ENCODE measurements at regions not wholly inside any gene's neighbourhood (a gene's known extent, or its start where the extent isn't known, plus 50 kb on each side); places are given as distances from the start of the nearest gene placed in this dataset.
"Not testable (repeated sequence)": the region's sequence is repeated elsewhere in the genome, so short reads cannot be mapped to it uniquely, and the experiment has no call there.

GRCh38 chr20:47922269-47922668 lies 137.0 kb upstream of the SULF2 start:
- Histone ChIP-seq H3K4me1 (peaks cover 0 to 44% (median 12%) of the 10 kb centered on the region in 3 donors), H3K27me3 (peaks cover 0 to 51% (median 0%) of the 10 kb centered on the region in 4 donors), H3K36me3 (no peaks in the 10 kb centered on the region), H3K27ac (no peak overlapping the region), H3K4me3 (no peak overlapping the region), H3K9me3 (peaks cover 0 to 13% (median 4%) of the 10 kb centered on the region in 3 donors)
- no peak for TF ChIP-seq POLR2A (IDR thresholded peaks at IDR 0.05)
- TF ChIP-seq CTCF (IDR thresholded peaks at IDR 0.05): no peak
- intact Hi-C loops (cut with DNase I): no loop called here
- no peak for DNase-seq
- WGBS, 2 donors: 14 to 15% methylated on average over 4 of the region's 4 CpGs

- H3K4me3 ChIP-seq; DNase-seq; H3K27ac ChIP-seq; H3K36me3 ChIP-seq; intact Hi-C loops (cut with DNase I): not testable (repeated sequence)
- Histone ChIP-seq H3K4me1 (peaks cover 0 to 39% (median 12%) of the 10 kb centered on the region in 3 donors), H3K27me3 (peaks cover 0 to 51% (median 0%) of the 10 kb centered on the region in 4 donors), H3K9me3 (peaks cover 0 to 18% (median 4%) of the 10 kb centered on the region in 3 donors)
- 9 to 37% methylated on average over 7 to 9 of the region's 9 CpGs for WGBS, 2 donors
Measured at GRCh38 chr20:47921829-47922228, 136.5 kb upstream of the SULF2 start.

DNA sequence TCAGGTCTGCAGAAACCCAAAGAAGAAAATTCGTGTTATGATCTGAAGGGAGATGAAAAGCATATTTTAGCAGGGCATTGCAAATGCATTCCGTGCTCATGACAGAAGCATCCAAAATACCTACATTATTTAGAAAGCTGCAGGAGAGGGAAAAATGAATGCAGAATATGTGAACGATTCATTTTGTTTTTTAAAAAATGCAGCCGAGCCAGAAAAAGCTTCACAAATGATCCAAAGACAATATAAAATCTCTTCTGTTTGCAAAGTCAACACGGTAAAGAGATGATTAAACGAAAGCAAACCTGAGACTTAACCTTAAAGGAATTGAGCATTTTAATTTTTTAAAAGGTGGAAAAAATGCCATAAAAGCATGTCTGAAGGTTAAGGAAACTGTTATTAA lies 136.1 kb upstream of the SULF2 start:
- intact Hi-C loops (cut with DNase I): no loop called here
- 28 to 43% methylated on average over 6 of the region's 6 CpGs for WGBS, 2 donors
- H3K27me3 ChIP-seq: peaks cover 0 to 51% (median 0%) of the 10 kb centered on the region in 4 donors
- peaks cover 0 to 22% (median 4%) of the 10 kb centered on the region in 3 donors for H3K9me3 ChIP-seq
- no peak for DNase-seq
- no peak overlapping the region for H3K4me3 ChIP-seq
- peaks cover 0 to 35% (median 12%) of the 10 kb centered on the region in 3 donors for H3K4me1 ChIP-seq
- H3K36me3 ChIP-seq: no peaks in the 10 kb centered on the region
- TF ChIP-seq POLR2A (IDR thresholded peaks at IDR 0.05) (no peak), CTCF (IDR thresholded peaks at IDR 0.05) (no peak)
- no peak overlapping the region for H3K27ac ChIP-seq

- peaks cover 0 to 34% (median 0%) of the 10 kb centered on the region in 4 donors for H3K27me3 ChIP-seq
- peaks cover 0 to 24% (median 4%) of the 10 kb centered on the region in 3 donors for H3K9me3 ChIP-seq
- no peak for DNase-seq
- no peak overlapping the region for H3K4me3 ChIP-seq
- intact Hi-C loops (cut with DNase I): no loop called here
- 60 to 86% methylated on average over 1 of the region's 2 CpGs for WGBS, 2 donors
- peaks cover 0 to 21% (median 12%) of the 10 kb centered on the region in 3 donors for H3K4me1 ChIP-seq
- H3K27ac ChIP-seq: no peak overlapping the region
- no peaks in the 10 kb centered on the region for H3K36me3 ChIP-seq
- TF ChIP-seq POLR2A (IDR thresholded peaks at IDR 0.05): no peak
- TF ChIP-seq CTCF (IDR thresholded peaks at IDR 0.05): no peak
Measured at GRCh38 chr20:47917549-47918070, 132.3 kb upstream of the SULF2 start.

DNA sequence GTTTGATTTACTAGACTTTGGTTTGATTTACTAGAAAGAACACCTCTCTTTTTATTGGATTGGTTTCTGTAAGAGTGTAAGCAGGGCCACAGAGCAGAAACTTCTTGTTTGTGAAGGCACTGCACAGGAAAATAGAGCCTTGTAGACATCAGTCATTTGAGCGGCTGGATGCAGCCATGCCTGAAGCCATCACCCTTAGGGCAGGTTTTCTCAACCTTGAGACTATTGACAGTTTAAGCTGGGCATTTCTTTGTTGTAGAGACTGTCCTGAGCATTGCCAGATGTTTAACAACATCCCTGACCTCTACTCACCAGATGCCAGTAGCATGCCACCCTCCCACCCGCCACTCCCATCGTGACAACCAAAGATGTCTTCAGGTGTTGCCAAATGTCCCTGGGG lies 130.2 kb upstream of the SULF2 start:
- WGBS, 2 donors: 75 to 96% methylated on average over 3 of the region's 3 CpGs
- no peaks in the 10 kb centered on the region for H3K36me3 ChIP-seq
- no peak for TF ChIP-seq CTCF (IDR thresholded peaks at IDR 0.05)
- TF ChIP-seq POLR2A (IDR thresholded peaks at IDR 0.05): no peak
- intact Hi-C loops (cut with DNase I): no loop called here
- no peak overlapping the region for H3K4me3 ChIP-seq
- peaks cover 0 to 23% (median 4%) of the 10 kb centered on the region in 3 donors for H3K4me1 ChIP-seq
- H3K27me3 ChIP-seq: peaks cover 0 to 15% (median 0%) of the 10 kb centered on the region in 4 donors
- no peak overlapping the region for H3K27ac ChIP-seq
- H3K9me3 ChIP-seq: peaks cover 0 to 24% (median 4%) of the 10 kb centered on the region in 3 donors
- no peak for DNase-seq

Data from esophagus squamous epithelium (tissue), 5 donors.